ENCODE measurements at regions not wholly inside any gene's neighbourhood (a gene's known extent, or its start where the extent isn't known, plus 50 kb on each side); places are given as distances from the start of the nearest gene placed in this dataset.

- Mint-ChIP-seq H3K4me3 (no peak overlapping the region), H3K4me1 (ENCODE audit: low read depth) (no peaks in the 10 kb centered on the region), H3K9me3 (no peaks in the 10 kb centered on the region), H3K27ac (no peak overlapping the region), H3K27me3 (no peaks in the 10 kb centered on the region), H3K36me3 (ENCODE audit: low read depth) (no peaks in the 10 kb centered on the region)
- CTCF ChIA-PET = no interaction called here
- intact Hi-C loops (cut with micrococcal nuclease) = no loop called here
- DNase-seq (no peak), ATAC-seq (no peak)
- no peak for TF ChIP-seq CTCF (IDR thresholded peaks at IDR 0.05)
- POLR2A ChIA-PET = no interaction called here
Observed at GRCh38 chr2:67660871-67661270, 263.7 kb downstream of the ETAA1 start.

GRCh38 chr2:67662222-67662621, 265.1 kb downstream of the ETAA1 start:
- no peak for ATAC-seq
- Mint-ChIP-seq H3K36me3 (ENCODE audit: low read depth) (no peaks in the 10 kb centered on the region), H3K27ac (no peak overlapping the region), H3K9me3 (no peaks in the 10 kb centered on the region), H3K4me3 (no peak overlapping the region), H3K4me1 (ENCODE audit: low read depth) (no peaks in the 10 kb centered on the region), H3K27me3 (peaks cover 3% of the 10 kb centered on the region)
- intact Hi-C loops (cut with micrococcal nuclease) = no loop called here
- no peak for TF ChIP-seq CTCF (IDR thresholded peaks at IDR 0.05)
- no peak for DNase-seq
- CTCF ChIA-PET = interaction anchor here (0.7 kb wide), 1 partner anchor 45 kb away, joined by 3 read pairs; no protein-coding TSS in a partner anchor
- POLR2A ChIA-PET = no interaction called here

GRCh38 chr2:67663776-67664175, 266.6 kb downstream of the ETAA1 start:
- no peak for TF ChIP-seq CTCF (IDR thresholded peaks at IDR 0.05)
- no peaks in the 10 kb centered on the region for H3K36me3 Mint-ChIP-seq (ENCODE audit: low read depth)
- ChIA-PET POLR2A (no interaction called here), CTCF (no interaction called here)
- no peak overlapping the region for H3K27ac Mint-ChIP-seq
- no peak overlapping the region for H3K4me3 Mint-ChIP-seq
- ATAC-seq (no peak), DNase-seq (no peak)
- peaks cover 3% of the 10 kb centered on the region for H3K27me3 Mint-ChIP-seq
- H3K4me1 Mint-ChIP-seq (ENCODE audit: low read depth) = no peaks in the 10 kb centered on the region
- intact Hi-C loops (cut with micrococcal nuclease) = no loop called here
- H3K9me3 Mint-ChIP-seq = no peaks in the 10 kb centered on the region

- H3K4me1 Mint-ChIP-seq (ENCODE audit: low read depth) = no peaks in the 10 kb centered on the region
- H3K36me3 Mint-ChIP-seq (ENCODE audit: low read depth) = no peaks in the 10 kb centered on the region
- no peak overlapping the region for H3K27ac Mint-ChIP-seq
- no peaks in the 10 kb centered on the region for H3K9me3 Mint-ChIP-seq
- ATAC-seq (no peak), DNase-seq (no peak)
- no peak for TF ChIP-seq CTCF (IDR thresholded peaks at IDR 0.05)
- H3K4me3 Mint-ChIP-seq = no peak overlapping the region
- intact Hi-C loops (cut with micrococcal nuclease) = no loop called here
- ChIA-PET POLR2A (no interaction called here), CTCF (no interaction called here)
- peaks cover 3% of the 10 kb centered on the region for H3K27me3 Mint-ChIP-seq
Observed at GRCh38 chr2:67666386-67667053, 269.4 kb downstream of the ETAA1 start.

GRCh38 chr2:67667054-67667908, 270.1 kb downstream of the ETAA1 start:
- H3K27me3 Mint-ChIP-seq = peaks cover 3% of the 10 kb centered on the region
- intact Hi-C loops (cut with micrococcal nuclease) = no loop called here
- DNase-seq = no peak
- CTCF ChIA-PET = no interaction called here
- no peak overlapping the region for H3K4me3 Mint-ChIP-seq
- H3K36me3 Mint-ChIP-seq (ENCODE audit: low read depth) = no peaks in the 10 kb centered on the region
- H3K4me1 Mint-ChIP-seq (ENCODE audit: low read depth) = no peaks in the 10 kb centered on the region
- H3K9me3 Mint-ChIP-seq = no peaks in the 10 kb centered on the region
- TF ChIP-seq CTCF (IDR thresholded peaks at IDR 0.05) = no peak
- POLR2A ChIA-PET = interaction anchor here (0.7 kb wide), 1 partner anchor 1943 kb away, joined by 3 read pairs; no protein-coding TSS in a partner anchor
- no peak overlapping the region for H3K27ac Mint-ChIP-seq
- no peak for ATAC-seq
